ENCODE measurements at regions not wholly inside any gene's neighbourhood (a gene's known extent, or its start where the extent isn't known, plus 50 kb on each side); places are given as distances from the start of the nearest gene placed in this dataset.

DNA sequence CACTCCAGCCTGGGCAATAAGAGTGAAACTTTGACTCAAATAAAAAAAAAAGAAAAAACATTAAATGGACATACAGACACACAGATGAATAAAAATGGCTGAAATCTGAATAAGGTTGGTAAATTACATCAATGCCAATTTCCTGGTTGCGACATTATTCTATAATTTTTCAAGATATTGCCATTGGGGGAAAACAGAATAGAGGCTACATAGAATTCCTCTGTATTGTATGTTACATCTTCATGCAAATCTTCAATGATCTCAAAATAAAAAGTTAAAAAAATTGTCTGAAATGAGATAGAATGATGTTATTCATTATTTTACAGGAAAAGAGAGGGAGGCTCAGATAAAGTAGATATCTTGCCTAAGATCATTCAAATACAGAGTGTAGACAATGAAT, 234.0 kb downstream of the SDHAF3 start:
- Histone ChIP-seq H3K27me3 (ENCODE audit: control insufficient read depth in 5 of 5, insufficient read depth in 4 of 5, low read length in 5 of 5) (no peaks in the 10 kb centered on the region), H3K9ac (ENCODE audit: low read length in 5 of 5) (no peak overlapping the region), H3K9me3 (ENCODE audit: control insufficient read depth in 5 of 5, low read length in 5 of 5) (peaks cover 0 to 17% (median 9%) of the 10 kb centered on the region in 5 donors), H3K4me1 (ENCODE audit: control insufficient read depth in 5 of 5, insufficient read depth in 5 of 5, low read length in 5 of 5) (no peaks in the 10 kb centered on the region), H3K4me3 (ENCODE audit: low read depth in 1 of 5, low read length in 5 of 5) (no peak overlapping the region), H3K27ac (ENCODE audit: low read depth, low read length) (no peak overlapping the region), H3K36me3 (ENCODE audit: control insufficient read depth in 5 of 5, insufficient read depth in 5 of 5, low read length in 5 of 5) (no peaks in the 10 kb centered on the region)

DNA sequence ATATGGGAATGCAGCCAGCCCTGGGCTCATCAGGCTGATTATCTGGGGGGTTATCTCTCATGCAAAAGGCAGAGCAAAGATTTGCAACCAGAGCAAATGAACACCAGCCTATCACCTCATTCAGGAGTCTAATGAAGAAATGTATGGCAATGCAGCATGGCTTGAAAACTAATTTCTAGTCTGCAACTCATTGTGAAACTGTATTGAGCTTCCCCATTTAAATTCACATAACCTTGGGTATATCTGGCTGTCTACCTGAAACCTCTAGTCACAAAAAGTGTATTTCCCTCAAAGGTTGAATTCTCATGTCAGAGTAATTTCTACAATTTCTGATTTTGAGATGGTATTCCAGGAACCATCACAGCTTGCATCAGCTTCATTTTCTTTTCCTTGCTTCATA, 240.0 kb downstream of the SDHAF3 start:
- H3K27ac ChIP-seq (ENCODE audit: low read depth, low read length) = no peak overlapping the region
- peaks cover 0 to 2% (median 0%) of the 10 kb centered on the region in 5 donors for H3K9me3 ChIP-seq (ENCODE audit: control insufficient read depth in 5 of 5, low read length in 5 of 5)
- H3K27me3 ChIP-seq (ENCODE audit: control insufficient read depth in 5 of 5, insufficient read depth in 4 of 5, low read length in 5 of 5) = no peaks in the 10 kb centered on the region
- H3K36me3 ChIP-seq (ENCODE audit: control insufficient read depth in 5 of 5, insufficient read depth in 5 of 5, low read length in 5 of 5) = no peaks in the 10 kb centered on the region
- no peak overlapping the region for H3K4me3 ChIP-seq (ENCODE audit: low read depth in 1 of 5, low read length in 5 of 5)
- no peak overlapping the region for H3K9ac ChIP-seq (ENCODE audit: low read length in 5 of 5)
- H3K4me1 ChIP-seq (ENCODE audit: control insufficient read depth in 5 of 5, insufficient read depth in 5 of 5, low read length in 5 of 5) = no peaks in the 10 kb centered on the region

DNA sequence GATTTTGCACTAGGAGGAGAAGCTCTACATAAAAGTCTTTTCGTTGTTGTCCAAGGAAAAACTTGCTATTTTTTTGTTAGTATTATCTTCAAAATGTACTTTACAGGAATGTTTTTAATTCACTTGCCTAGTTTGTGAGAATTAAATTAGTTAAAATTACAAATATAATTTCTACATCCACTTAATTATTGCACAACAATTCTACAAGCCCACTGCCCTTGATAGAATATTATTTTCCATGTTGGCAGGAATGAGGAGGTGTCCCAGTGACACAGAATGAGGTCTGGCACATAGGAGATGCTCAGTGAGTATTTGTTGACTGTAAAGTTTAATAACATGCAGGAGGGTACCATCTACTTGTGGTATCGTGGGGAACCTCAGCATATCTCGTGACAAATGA, 255.4 kb downstream of the SDHAF3 start:
- H3K9ac ChIP-seq (ENCODE audit: low read length in 5 of 5) = no peak overlapping the region
- no peaks in the 10 kb centered on the region for H3K36me3 ChIP-seq (ENCODE audit: control insufficient read depth in 5 of 5, insufficient read depth in 5 of 5, low read length in 5 of 5)
- no peak overlapping the region for H3K4me3 ChIP-seq (ENCODE audit: low read depth in 1 of 5, low read length in 5 of 5)
- no peaks in the 10 kb centered on the region for H3K4me1 ChIP-seq (ENCODE audit: control insufficient read depth in 5 of 5, insufficient read depth in 5 of 5, low read length in 5 of 5)
- H3K27ac ChIP-seq (ENCODE audit: low read depth, low read length) = no peak overlapping the region
- peaks cover 0 to 2% (median 0%) of the 10 kb centered on the region in 5 donors for H3K9me3 ChIP-seq (ENCODE audit: control insufficient read depth in 5 of 5, low read length in 5 of 5)
- H3K27me3 ChIP-seq (ENCODE audit: control insufficient read depth in 5 of 5, insufficient read depth in 4 of 5, low read length in 5 of 5) = no peaks in the 10 kb centered on the region

DNA sequence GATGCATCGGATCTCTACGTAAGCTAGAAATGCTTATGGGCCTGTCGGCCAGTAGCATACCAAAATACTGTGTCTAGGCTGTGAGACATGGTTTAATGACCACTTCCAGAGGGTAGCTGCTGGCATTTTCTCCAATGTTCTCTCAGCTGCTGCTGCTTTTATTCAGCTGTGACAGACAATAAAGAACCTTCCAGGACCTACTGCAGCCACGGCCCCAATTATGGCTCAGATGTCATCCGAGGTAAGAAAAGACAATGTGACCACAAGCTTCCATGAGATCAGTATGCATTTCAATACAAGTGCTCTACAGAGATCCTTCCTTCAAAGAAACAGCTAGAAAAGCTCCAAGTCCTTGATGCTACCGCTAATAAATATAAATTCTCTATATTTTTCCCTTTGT, 256.2 kb downstream of the SDHAF3 start:
- Histone ChIP-seq H3K4me1 (ENCODE audit: control insufficient read depth in 5 of 5, insufficient read depth in 5 of 5, low read length in 5 of 5) (no peaks in the 10 kb centered on the region), H3K9me3 (ENCODE audit: control insufficient read depth in 5 of 5, low read length in 5 of 5) (peaks cover 0 to 2% (median 0%) of the 10 kb centered on the region in 5 donors), H3K36me3 (ENCODE audit: control insufficient read depth in 5 of 5, insufficient read depth in 5 of 5, low read length in 5 of 5) (no peaks in the 10 kb centered on the region), H3K27me3 (ENCODE audit: control insufficient read depth in 5 of 5, insufficient read depth in 4 of 5, low read length in 5 of 5) (no peaks in the 10 kb centered on the region), H3K27ac (ENCODE audit: low read depth, low read length) (no peak overlapping the region), H3K9ac (ENCODE audit: low read length in 5 of 5) (no peak overlapping the region), H3K4me3 (ENCODE audit: low read depth in 1 of 5, low read length in 5 of 5) (no peak overlapping the region)

DNA sequence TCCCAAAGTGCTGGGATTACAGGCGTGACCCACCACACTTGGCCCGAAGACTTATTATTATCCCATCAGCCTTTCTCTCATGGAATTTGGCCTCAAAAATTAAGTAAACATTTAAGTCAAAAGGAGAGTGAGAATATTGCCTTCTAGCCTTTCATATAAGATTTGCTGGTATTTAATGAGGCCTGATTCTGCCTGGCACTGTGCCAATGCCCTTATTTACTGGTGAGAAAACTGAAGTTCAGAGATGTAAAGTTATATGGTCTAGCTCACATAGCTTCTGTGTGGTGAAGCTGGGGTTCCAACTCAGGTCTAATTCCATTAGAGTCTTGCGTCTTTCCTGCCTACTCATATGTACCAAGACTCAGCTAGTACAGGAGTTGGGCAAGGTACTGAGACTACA, 260.2 kb downstream of the SDHAF3 start:
- Histone ChIP-seq H3K9me3 (ENCODE audit: control insufficient read depth in 5 of 5, low read length in 5 of 5) (peaks cover 0 to 2% (median 0%) of the 10 kb centered on the region in 5 donors), H3K9ac (ENCODE audit: low read length in 5 of 5) (no peak overlapping the region), H3K36me3 (ENCODE audit: control insufficient read depth in 5 of 5, insufficient read depth in 5 of 5, low read length in 5 of 5) (no peaks in the 10 kb centered on the region), H3K4me1 (ENCODE audit: control insufficient read depth in 5 of 5, insufficient read depth in 5 of 5, low read length in 5 of 5) (no peaks in the 10 kb centered on the region), H3K27me3 (ENCODE audit: control insufficient read depth in 5 of 5, insufficient read depth in 4 of 5, low read length in 5 of 5) (no peaks in the 10 kb centered on the region), H3K27ac (ENCODE audit: low read depth, low read length) (no peak overlapping the region), H3K4me3 (ENCODE audit: low read depth in 1 of 5, low read length in 5 of 5) (no peak overlapping the region)

DNA sequence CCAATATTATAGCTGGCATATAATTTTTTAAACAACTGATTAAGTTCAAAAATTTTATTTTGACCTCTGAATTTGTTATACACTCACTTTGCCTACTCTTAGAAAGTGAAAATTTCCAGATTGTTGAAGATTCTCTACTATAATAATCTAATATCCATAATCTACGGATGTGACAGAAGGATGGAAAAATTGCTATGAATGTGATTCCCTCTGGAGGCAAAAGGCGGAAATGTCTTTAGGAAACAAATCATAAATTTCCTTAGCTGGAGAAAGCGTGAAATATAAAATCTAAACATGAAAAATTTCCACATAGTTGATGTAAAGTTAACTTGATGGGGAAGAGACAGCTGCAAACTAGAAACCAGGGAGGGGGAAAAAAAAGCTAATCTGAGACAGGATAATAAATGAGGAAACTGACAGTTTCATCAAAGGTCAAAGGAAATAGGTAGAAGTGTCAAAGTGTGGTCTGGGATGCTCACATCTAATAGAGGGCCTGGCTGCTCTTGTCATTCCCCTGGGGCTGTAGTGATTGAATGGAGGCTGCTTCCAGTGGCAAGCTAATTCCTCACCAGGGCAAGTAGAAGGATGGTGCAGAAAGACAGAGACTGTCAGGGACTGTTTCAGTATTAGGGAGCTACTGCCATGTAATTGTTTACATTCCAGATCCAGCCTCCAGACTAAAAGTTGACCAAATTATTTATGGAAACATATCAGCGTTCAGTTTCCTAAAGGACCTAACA, 264.5 kb downstream of the SDHAF3 start:
- no peaks in the 10 kb centered on the region for H3K36me3 ChIP-seq (ENCODE audit: control insufficient read depth in 5 of 5, insufficient read depth in 5 of 5, low read length in 5 of 5)
- no peak overlapping the region for H3K4me3 ChIP-seq (ENCODE audit: low read depth in 1 of 5, low read length in 5 of 5)
- no peaks in the 10 kb centered on the region for H3K4me1 ChIP-seq (ENCODE audit: control insufficient read depth in 5 of 5, insufficient read depth in 5 of 5, low read length in 5 of 5)
- no peak overlapping the region for H3K27ac ChIP-seq (ENCODE audit: low read depth, low read length)
- no peaks in the 10 kb centered on the region for H3K27me3 ChIP-seq (ENCODE audit: control insufficient read depth in 5 of 5, insufficient read depth in 4 of 5, low read length in 5 of 5)
- peaks cover 0 to 2% (median 0%) of the 10 kb centered on the region in 5 donors for H3K9me3 ChIP-seq (ENCODE audit: control insufficient read depth in 5 of 5, low read length in 5 of 5)
- H3K9ac ChIP-seq (ENCODE audit: low read length in 5 of 5) = no peak overlapping the region

DNA sequence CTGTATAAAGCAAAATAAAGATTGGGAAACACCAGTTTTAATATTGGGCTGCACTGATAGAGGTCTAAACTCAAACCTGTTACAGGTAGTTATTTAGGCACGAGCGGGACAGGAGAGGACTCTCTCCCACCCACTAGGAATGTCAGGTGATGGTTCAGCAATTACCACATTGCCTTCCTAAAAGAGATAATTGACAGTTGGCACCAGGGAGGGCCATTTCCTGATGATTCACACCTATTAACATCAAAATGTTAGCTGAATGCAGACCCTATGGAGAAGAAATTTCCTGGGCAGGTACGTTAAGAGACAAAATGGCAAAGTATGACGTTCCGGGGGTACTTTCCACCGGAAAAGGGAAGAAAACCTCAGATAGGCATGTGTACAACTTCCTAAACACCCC, 272.6 kb downstream of the SDHAF3 start:
- H3K9ac ChIP-seq (ENCODE audit: low read length in 5 of 5) = no peak overlapping the region
- H3K9me3 ChIP-seq (ENCODE audit: control insufficient read depth in 5 of 5, low read length in 5 of 5) = peaks cover 0 to 4% (median 0%) of the 10 kb centered on the region in 5 donors

DNA sequence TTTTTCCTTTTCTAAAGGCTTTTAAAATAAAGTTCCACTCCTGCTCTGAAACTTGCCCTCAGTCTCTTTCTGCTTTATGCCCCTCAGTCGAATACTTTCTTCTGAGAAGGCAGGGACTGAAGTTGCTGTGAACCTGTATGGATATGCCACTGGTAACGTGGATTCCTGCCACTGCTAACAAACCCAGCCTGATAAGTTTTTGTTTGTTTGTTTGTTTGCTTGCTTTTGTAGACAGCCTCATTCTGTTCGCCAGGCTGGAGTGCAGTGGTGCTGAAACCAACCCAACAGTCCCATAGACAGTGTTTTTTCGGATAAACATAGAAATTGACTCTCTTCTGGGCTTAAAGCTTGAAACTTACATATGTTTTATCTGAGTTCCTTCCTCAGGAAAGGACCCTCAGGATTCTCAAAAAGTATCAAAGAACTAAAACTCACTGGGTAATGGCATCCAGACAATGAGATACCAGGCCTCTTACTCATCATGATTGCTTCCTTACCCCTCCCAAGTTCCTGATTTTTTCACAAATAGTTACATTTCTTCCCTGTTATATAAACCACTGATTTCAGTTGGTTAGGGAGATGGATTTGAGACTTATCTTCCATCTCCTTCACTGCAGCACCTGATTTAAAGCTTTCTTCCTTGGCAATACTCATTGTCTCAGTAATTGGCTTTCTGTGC, 273.6 kb downstream of the SDHAF3 start:
- Histone ChIP-seq H3K9me3 (ENCODE audit: control insufficient read depth in 5 of 5, low read length in 5 of 5) (peaks cover 0 to 4% (median 0%) of the 10 kb centered on the region in 5 donors), H3K27me3 (ENCODE audit: control insufficient read depth in 5 of 5, insufficient read depth in 4 of 5, low read length in 5 of 5) (no peaks in the 10 kb centered on the region)

More for the DNA sequence above, 272.6 kb downstream of the SDHAF3 start:
- no peak overlapping the region for H3K27ac ChIP-seq (ENCODE audit: low read depth, low read length)
- no peaks in the 10 kb centered on the region for H3K4me1 ChIP-seq (ENCODE audit: control insufficient read depth in 5 of 5, insufficient read depth in 5 of 5, low read length in 5 of 5)
- no peaks in the 10 kb centered on the region for H3K36me3 ChIP-seq (ENCODE audit: control insufficient read depth in 5 of 5, insufficient read depth in 5 of 5, low read length in 5 of 5)
- no peak overlapping the region for H3K4me3 ChIP-seq (ENCODE audit: low read depth in 1 of 5, low read length in 5 of 5)
- H3K27me3 ChIP-seq (ENCODE audit: control insufficient read depth in 5 of 5, insufficient read depth in 4 of 5, low read length in 5 of 5) = no peaks in the 10 kb centered on the region

DNA sequence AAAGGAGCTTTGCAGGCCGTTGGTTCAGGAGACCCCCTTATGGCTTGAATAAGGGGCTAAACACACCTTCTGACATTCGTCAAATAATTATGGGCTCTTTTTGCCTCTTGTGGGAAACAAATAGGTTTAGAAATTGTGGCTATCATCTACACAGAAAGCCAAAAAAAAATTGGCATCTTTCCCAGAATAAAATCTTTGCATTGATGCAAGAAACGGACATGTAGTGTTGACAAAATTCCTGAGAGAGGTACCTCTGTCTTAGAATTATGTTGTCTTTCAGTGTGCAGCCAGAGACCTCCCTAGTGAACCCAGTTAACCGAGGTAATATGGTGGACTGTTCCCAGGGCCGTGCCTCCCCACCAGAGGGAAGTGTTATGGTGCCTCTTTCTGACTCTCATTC, 283.9 kb downstream of the SDHAF3 start:
- Histone ChIP-seq H3K9me3 (ENCODE audit: control insufficient read depth in 5 of 5, low read length in 5 of 5) (no peaks in the 10 kb centered on the region), H3K27me3 (ENCODE audit: control insufficient read depth in 5 of 5, insufficient read depth in 4 of 5, low read length in 5 of 5) (peaks cover 0 to 7% (median 0%) of the 10 kb centered on the region in 5 donors), H3K9ac (ENCODE audit: low read length in 5 of 5) (no peak overlapping the region), H3K36me3 (ENCODE audit: control insufficient read depth in 5 of 5, insufficient read depth in 5 of 5, low read length in 5 of 5) (no peaks in the 10 kb centered on the region), H3K4me3 (ENCODE audit: low read depth in 1 of 5, low read length in 5 of 5) (no peak overlapping the region), H3K27ac (ENCODE audit: low read depth, low read length) (no peak overlapping the region), H3K4me1 (ENCODE audit: control insufficient read depth in 5 of 5, insufficient read depth in 5 of 5, low read length in 5 of 5) (no peaks in the 10 kb centered on the region)

More for the DNA sequence above, 273.6 kb downstream of the SDHAF3 start:
- Histone ChIP-seq H3K36me3 (ENCODE audit: control insufficient read depth in 5 of 5, insufficient read depth in 5 of 5, low read length in 5 of 5) (no peaks in the 10 kb centered on the region), H3K9ac (ENCODE audit: low read length in 5 of 5) (no peak overlapping the region), H3K27ac (ENCODE audit: low read depth, low read length) (no peak overlapping the region), H3K4me3 (ENCODE audit: low read depth in 1 of 5, low read length in 5 of 5) (no peak overlapping the region), H3K4me1 (ENCODE audit: control insufficient read depth in 5 of 5, insufficient read depth in 5 of 5, low read length in 5 of 5) (no peaks in the 10 kb centered on the region)

DNA sequence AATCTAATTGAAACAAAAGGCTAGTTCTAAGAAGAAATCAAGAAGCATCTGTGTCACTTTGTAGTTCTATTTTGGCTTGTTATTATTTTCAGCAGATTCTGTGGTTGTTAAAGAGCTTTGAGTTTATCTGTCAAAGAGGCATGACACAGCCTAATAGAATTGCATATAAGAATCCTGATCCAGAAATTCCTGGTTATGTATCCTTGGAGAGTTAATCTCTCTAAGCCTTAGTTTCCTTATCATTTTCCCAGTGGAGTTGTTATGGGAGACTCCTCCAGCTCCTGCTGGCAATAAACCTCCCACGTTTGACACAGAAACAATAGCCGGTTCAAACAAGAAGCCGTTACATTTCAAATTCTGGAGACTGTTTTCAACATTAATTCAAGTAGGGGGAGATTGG, 288.3 kb downstream of the SDHAF3 start:
- H3K4me3 ChIP-seq (ENCODE audit: low read depth in 1 of 5, low read length in 5 of 5) = no peak overlapping the region
- peaks cover 0 to 7% (median 0%) of the 10 kb centered on the region in 5 donors for H3K27me3 ChIP-seq (ENCODE audit: control insufficient read depth in 5 of 5, insufficient read depth in 4 of 5, low read length in 5 of 5)
- H3K9ac ChIP-seq (ENCODE audit: low read length in 5 of 5) = no peak overlapping the region
- no peaks in the 10 kb centered on the region for H3K4me1 ChIP-seq (ENCODE audit: control insufficient read depth in 5 of 5, insufficient read depth in 5 of 5, low read length in 5 of 5)
- no peaks in the 10 kb centered on the region for H3K9me3 ChIP-seq (ENCODE audit: control insufficient read depth in 5 of 5, low read length in 5 of 5)
- no peak overlapping the region for H3K27ac ChIP-seq (ENCODE audit: low read depth, low read length)
- H3K36me3 ChIP-seq (ENCODE audit: control insufficient read depth in 5 of 5, insufficient read depth in 5 of 5, low read length in 5 of 5) = no peaks in the 10 kb centered on the region
